GM19328 (cell line): ENCODE measurements at regions not wholly inside any gene's neighbourhood (a gene's known extent, or its start where the extent isn't known, plus 50 kb on each side); places are given as distances from the start of the nearest gene placed in this dataset.

Experiments used
- ATAC-seq: cut with Tn5 transposase; IDR thresholded peaks from one replicate; pipeline ENCODE4 v1.9.1; 2021; ENCODE audit warnings: mild to moderate bottlenecking, moderate library complexity; ENCODE audit not compliant: unreplicated experiment

DNA sequence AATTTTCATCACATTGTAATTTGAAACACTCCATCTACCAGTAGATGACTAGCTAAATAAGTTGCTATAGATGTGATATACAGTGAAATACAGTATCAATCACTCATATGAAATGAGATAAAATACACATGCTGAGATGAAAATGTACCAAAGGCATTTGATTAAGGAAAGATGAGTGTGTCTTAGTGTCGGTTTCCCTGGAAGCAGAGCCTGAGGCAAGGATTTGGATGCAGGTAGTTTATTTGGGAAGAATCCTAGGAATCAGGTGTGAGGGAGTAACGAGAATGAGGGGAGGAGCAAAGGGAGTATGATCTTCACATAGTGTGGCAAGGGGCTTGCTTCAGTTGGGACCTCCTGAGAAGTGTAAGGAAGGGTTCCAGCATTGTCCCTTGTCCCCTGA, 188.2 kb upstream of the CTBP2 start:
- no peak for ATAC-seq

DNA sequence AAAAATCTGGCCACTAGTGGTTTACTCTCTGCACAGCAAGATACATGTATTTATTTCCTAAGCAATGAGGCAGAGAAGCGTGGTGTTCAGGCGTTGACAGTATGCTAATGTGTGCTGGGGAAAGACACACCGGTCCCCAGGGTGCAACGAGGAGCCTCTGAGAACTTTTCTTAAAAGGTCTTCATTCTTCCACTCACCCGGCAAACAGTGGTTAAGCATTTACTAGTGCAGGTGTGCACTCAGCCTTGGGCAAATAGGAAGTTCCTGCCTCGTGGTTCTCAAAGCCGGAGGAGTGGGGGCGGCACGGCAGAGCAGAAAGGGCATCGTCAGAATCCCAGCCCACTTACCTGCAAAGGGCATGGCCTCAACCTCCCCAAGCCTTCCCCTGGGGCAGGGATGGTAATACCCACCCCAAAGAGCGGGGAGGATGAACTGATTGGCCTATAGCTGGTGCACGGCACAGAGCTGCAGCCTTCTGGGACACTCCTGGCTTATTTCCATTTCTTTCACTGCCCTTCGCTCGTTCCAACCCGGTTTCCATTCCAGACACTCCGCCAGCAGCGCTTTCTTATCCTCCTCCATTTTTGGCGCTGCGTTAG, 184.3 kb upstream of the CTBP2 start:
- ATAC-seq = peak; percentile 71

DNA sequence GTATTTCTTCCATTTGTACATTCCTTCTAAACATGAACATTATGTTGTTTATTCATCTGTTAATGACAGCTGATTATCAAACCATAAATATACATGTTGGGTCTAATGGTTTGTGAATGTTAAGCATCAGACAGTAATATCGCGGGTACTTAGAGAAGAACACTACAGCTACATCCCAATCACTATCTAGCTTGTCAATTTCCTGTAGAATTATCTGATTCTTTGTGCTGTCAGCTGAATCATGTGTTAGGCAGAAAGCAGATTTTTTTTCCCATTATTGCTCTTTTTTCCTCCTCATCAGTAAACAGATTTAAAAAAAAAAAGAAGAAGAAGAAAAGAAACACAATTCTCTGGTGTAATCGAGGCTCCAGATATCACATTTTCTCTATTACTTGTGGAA, 183.6 kb upstream of the CTBP2 start:
- no peak for ATAC-seq

DNA sequence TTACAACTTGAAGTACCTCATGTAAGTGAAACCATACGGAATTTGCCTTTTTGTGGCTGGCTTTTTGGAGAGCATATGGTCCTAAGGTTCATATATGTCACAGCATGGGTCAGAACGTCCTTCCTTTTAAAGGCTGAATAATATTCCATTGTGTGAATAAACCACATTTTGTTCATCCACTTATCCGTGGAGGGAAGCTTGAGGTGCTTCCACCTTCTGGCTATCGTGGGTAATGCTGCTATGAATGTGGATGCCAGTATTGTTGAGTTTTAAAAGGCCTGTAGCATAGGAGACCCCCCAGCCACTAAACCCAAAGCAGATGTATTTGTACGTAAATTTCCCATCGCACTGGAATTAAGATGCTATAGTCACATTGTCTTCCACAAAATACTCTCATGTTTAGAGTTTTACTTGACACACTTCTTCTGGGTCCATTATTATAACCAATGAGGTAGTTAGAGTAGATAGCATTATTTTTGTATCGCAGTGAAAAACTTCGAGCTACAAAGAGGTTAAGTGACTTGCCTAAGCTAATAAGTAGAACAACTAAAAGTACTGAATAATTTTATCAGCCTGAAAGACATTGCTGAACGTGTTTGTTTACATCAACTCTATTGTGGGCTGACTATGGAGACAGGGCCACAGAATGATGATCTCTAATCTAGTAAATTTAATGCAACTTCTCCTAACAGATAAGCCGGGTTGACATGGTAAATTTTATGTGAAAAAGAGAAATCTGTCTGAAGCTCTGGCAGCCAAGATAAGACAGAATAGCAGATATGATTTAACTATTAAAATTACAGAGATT, 183.0 kb upstream of the CTBP2 start:
- no peak for ATAC-seq

DNA sequence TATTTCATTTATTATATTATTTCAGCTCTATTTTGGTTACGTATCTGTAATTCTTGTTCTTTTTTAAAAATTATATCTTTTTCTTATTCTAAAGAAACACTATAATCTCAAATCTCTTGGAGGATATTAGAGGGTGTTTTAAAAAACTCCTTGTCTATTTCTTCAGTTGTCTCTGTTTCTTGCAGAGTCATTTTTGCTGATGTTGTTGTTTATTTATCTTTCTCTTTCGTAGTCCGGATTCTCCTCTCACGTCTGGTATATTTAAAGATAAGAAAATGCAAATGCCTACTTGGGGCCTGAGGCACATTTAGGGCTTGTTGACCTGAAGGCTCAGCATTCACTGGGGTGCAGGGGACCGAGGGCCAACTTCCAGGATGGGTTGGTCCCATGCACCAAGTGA, 181.2 kb upstream of the CTBP2 start:
- no peak for ATAC-seq

DNA sequence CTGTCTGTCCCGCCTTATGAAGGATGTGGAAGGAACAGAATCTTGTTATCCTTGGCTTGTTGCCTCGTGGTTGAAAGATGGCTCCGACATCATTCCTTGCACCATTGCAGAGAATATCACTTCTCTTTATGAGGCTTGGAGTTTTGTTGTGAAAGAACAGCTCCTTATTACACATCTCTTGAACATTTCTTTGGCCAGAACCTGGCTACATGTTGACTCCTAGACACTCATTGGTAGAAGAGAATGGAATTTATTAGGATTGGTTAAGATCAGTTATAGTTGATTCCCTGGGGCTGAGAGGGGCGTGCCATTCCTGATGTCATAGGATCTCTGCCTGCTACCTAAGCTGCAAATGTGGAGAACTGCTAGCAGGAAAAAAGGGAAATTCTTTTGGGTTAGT, 180.5 kb upstream of the CTBP2 start:
- no peak for ATAC-seq

DNA sequence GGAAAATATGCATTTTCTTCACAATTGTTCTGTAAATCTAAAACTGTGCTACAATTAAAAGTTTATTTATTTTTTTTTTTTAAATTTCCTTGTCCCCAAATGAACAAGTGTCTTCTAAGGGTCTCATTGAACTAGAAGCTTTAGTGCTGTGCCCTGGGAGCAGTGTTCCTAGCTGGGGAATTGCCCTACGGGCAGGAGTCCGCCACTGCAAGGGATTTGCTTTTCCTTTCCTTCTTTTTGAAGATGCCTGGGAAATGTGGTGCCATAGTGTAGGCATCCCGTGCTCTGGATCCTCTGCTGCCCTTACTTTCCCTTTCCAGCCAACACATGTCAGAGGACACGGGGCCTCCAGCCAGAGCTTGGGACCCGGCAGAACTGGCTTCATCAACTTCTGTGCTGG, 177.1 kb upstream of the CTBP2 start:
- no peak for ATAC-seq

DNA sequence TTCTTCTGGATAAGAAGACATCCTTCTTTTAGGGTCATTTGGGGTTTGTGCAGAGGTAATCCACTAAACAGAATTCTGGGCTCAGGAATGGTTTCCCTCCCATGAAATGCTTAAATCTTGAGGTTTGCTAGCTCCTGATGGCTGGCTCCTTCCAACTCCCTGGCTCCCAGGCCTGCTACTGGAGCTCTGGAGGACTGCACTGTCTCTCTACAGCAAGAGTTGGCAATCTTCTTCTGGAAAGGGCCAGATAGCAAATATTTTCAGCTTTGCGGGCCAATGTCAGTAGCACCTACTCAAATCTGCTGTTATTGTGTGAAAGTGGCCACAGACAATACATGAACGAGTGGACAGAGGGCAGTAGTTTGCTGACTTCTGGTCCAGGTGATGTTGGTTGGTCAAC, 174.2 kb upstream of the CTBP2 start:
- ATAC-seq = no peak

DNA sequence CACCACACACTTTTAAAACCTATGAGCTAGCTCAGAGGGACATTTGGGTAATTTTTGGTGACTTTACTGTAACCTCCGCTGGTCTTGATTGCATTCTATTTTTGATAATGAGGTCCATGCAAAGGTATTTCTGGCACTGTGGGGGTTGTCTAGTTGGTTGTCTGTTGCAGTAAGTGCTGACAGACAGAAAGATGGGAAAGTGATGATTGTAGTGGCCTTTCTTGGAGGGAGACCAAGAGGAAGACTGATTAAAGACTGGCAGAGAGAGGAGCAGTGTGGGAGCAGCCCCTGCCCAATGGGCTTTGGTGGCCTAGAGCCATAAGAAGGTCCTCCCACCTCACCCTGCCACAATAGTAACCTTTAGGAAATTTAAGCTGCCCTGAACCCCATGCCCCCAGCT, 173.4 kb upstream of the CTBP2 start:
- ATAC-seq = no peak

DNA sequence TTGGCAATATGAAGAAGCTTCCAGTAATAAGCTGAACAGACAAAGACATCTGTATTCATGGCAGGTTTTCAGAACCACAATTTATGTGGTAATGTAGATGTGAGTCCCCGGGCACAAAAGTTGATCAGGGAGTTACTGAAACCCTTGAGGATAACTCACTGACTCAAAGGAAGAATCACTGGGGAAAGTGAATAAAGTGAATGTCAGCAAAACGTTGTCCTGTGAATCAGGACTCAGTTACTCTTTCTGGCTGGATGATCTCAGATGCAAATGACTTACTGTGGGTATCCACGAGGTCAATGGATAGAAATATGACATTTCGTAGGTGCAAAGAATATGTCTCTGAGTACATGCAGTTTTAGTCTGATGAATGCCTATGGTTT, 172.8 kb upstream of the CTBP2 start:
- ATAC-seq = no peak

DNA sequence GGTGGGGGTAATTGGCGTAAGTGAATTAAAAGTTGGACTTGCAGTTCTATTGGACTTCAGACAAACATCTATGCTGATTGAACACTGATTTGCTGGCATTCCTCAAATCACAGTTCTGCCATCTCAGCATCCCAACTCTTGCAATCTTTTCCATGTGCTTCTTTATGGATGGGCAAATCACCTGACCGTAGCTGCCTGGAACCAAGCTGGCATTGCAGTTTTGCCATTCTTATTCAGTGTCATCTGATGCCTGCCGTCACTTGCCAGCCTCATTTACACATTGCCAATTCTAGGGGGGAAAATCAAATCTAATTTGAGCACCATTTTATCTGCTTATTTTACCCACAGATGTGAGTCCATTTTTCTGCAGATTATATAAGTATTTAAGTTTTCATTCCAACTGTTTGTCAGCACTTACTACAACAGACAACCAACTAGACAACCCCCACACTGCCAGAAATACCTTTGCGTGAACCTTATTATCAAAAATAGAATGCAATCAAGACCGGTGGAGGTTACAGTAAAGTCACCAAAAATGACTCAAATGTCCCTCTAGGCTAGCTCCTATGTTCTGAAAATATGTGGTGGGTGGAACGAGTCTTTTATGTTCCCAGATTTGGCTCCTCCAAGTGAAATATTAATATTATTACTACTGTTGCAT, 172.3 kb upstream of the CTBP2 start:
- ATAC-seq = no peak

DNA sequence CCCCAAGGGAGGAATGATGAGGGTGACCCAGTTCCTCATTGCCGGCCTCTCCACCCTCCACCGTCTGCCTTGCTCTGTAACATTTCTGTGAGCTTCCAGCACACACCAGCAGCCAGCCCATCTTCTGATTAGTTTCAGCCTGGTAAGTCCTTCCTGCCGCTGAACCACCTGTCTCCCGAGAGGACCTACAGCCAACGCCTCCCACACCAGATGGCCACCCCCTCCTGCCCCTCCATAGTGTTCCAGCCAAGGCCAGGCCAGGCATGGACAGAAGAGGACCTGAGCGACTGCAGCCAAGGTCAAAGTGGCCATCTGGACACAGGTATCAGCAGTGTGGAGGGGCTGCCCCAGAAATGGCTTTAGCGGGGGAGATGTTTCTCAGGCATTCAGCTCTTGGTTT, 170.7 kb upstream of the CTBP2 start:
- no peak for ATAC-seq

DNA sequence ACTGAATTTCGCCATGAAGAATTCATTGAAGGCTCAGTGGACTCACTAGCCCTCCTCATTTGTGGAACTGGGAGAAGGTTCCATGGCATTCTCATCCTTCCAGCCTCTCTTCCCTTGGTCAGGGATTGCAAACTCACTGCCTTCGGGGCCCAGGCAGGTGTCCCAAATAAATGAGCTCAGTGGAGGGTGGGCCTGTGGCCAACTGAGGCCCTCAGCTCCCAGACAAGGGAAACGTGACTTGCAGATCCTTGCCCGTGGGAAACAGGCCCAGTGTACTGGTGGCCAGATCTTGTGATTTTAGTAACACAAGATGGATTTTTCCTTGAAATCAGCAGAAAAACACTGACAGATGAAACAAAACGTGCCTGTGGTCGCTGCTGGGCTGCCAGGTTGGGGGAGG, 168.7 kb upstream of the CTBP2 start:
- no peak for ATAC-seq

DNA sequence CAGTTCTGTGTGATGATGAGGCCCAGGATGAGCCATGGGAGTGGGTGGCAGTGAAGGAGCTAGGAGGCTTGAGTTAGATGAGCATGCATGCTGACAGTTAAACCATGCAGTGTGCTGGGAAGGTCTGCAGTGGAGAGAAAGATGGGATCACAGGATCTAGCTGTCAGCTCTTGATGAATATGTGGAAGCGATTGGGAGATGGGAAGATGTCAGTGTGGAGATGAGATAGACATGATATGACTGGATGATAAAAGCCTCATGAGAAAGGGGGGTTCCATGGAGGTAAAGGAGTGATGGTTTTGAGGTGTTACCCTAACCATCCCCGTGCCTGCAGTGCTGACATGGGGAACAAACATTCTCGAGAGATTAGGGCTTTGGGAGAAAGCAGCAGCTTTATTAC, 165.0 kb upstream of the CTBP2 start:
- ATAC-seq = no peak

DNA sequence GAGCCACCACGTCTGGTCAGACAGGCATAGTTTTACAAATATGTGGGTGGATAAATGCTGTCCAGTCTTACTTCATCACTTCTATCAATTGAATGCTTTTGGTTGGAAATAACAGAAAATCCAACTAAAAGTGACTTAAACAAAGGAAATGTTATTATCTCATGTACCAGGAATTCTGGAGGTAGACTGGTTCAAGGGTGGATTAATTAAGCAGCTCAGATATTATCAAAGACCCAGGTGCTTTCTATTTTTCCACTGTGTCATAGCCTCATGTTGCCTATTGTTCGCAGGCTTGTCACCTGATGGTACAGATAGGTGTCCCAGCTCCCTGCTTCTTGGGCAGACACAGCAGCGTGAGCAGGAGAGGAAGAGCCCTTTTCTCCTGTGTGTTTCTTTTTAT, 156.1 kb upstream of the CTBP2 start:
- no peak for ATAC-seq

DNA sequence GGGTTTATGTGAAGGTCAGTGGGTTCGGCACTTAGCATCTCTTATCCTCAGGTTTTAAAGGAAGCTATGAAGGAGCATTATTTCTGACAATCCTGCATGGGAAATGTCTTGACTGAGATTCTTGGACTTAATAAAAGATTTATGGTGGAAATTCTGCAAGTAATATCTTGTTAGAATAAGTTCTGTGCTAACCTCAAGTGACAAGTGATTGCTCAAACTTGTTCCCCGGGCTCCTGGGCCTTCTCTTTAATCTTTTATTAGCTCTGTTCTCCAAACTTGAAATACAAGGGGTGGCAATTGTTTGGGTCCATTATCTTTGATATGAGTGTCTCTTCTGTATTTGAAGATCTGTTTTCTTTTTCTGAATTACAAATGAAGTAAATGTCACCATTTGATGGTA, 140.6 kb upstream of the CTBP2 start:
- no peak for ATAC-seq

DNA sequence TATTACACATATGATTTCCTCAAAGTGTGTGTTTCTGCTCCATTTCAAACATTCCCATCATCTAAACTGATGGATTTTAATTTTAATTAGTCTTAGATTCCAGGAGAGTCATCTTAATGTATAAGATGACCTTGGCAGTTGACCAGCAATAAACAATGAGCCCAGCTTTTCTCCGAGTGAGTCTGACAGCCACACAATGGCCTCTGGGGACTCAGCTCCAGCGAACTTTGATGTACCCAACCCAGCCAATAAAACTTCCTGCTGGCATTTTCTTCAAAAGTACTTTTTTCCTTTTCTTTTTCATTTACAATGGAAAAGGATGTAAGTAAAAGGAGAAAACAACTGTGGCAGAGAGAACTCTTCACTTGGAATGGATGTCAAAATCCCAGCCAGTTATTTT, 139.1 kb upstream of the CTBP2 start:
- no peak for ATAC-seq

DNA sequence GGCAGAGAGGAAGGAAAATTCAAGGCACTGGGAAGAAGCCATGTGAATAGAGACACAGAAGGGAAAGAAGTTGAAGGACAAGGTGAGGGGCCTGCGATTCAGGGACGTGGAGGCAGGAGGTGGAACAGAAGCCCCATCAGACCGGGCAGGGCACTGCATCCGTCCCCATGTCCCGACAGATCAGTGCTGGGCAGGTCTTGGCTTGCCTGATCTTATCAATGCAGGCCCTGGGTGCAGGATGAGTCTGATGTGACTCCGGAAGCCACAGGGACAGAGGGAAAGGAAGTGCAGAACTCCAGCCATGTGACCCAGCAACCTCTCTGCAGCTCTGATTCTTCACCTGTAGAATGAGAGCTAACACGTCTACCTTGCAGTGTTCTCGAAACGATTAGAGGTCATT, 136.2 kb upstream of the CTBP2 start:
- ATAC-seq = no peak

DNA sequence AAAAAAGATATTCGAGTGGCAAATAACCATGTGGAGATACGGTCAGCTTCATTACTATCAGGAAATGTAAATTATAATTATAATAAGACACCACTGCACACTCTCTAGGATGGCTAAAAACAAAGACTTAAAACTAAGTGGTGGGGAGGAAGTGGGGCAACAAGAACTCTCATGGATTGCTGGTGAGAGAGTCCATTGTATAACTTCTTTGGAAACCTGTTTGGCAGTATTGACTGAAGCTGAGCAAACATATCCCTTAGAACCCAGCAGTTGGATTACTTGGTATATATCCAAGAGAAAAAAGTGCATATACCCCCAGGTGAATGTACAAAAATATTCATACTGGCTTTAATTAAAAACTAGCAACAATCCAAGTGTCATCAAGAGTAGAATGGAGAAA, 133.7 kb upstream of the CTBP2 start:
- ATAC-seq = no peak

DNA sequence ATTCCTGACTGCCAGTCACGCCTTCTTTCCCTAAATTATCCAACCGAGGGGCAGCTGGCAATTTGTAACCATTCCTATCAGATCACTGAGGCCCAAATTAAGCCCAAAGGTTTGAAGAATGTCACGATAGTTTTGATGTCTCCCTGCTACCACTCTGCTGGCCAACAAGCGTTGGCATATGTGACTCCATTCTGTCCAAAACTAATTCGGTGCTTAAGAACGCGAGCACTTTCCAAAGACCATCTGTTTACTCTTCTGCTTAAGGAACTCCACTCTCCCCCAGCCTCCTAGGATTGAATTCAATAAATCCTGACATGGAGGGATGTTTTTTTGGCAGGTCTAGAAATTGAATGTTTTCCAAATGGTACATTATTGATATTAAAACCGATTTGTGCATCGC, 131.5 kb upstream of the CTBP2 start:
- no peak for ATAC-seq

DNA sequence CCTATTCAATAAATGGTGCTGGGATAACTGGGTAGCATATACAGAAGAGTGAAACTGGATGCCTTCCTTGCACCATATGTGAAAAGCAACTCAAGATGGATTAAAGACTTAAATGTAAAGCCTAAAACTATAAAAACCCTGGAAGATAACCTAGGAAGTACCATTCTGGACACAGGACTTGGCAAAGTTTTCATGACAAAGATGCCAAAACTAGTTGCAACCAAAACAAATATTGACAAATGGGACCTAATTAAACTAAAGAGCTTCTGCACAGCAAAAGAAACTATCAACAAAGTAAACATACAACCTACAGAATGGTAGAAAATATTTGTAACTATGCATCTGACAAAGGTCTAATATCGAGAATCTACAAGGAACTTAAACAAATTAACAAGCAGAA, 129.1 kb upstream of the CTBP2 start:
- ATAC-seq = no peak

DNA sequence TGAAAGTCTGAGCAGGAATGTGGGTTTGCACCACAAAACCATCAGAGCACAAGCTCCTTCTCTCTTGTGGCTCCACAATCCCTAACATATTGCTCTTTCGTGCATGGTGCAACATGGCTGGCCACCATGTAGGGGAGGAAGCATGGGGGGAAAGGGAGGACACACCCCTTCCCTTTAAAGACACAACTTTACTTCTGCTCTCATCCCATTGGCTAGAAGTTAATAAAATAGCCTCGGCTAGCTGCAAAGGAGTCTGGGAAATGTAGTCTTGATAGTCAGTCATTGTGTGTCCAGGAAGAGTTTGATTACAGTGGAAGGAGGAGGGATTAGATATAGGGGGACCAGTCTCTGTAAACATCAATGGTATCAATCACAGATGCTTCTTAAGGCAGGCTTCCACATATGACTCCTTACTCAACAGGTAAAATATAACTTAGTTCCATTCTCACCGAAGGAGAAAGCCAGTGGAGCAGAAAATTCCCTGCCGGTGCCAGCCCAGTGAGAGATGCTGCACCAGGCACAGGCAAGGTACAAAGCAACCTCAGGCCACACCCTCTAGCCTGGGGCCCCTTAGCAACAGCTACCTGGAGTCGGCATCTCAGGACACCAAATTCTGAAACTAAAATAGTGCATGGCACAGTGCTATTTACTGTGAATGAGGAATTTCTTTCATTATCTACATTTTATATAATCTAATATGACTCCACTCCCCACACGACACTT, 124.7 kb upstream of the CTBP2 start:
- ATAC-seq = no peak
